Kidney (tissue), 13 donors: ENCODE measurements at regions not wholly inside any gene's neighbourhood (a gene's known extent, or its start where the extent isn't known, plus 50 kb on each side); places are given as distances from the start of the nearest gene placed in this dataset.
A peak's percentile ranks its signal among the peaks of the same experiment; 100 is the strongest.

Source experiments
- DNase-seq, 5 donors: peaks; one replicate each; pipeline ENCODE4 v3.0.0-alpha.2; 2013 to 2020
- FAIRE-seq: peaks from 2 replicates; lab custom pipeline; 2012; peaks lifted over from hg19 to GRCh38; lab: Jason Lieb, UNC
- H3K27ac ChIP-seq, 2 donors: one replicate each; pipeline ENCODE4 v1.7.0; 2013; ENCODE audit warnings: low read depth in 2 of 2, low read length in 2 of 2, inconsistent platforms in 1 of 2
- H3K27me3 ChIP-seq: one replicate; pipeline ENCODE4 v1.7.1; 2013; ENCODE audit warnings: low read length, inconsistent platforms; ENCODE audit not compliant: control insufficient read depth, insufficient read depth
- H3K36me3 ChIP-seq, 3 donors: one replicate each; pipeline versions ENCODE4 v1.7.0 to v1.7.1; 2013; ENCODE audit warnings: low read length in 3 of 3, control low read depth in 1 of 3, inconsistent platforms in 1 of 3; ENCODE audit not compliant: insufficient read depth in 3 of 3, control insufficient read depth in 2 of 3
- H3K4me1 ChIP-seq, 3 donors: one replicate each; pipeline versions ENCODE4 v1.7.0 to v1.7.1; 2013; ENCODE audit warnings: low read length in 3 of 3, inconsistent platforms in 1 of 3, low read depth in 1 of 3; ENCODE audit not compliant: control insufficient read depth in 2 of 3, insufficient read depth in 2 of 3
- H3K4me3 ChIP-seq, 3 donors: one replicate each; pipeline versions ENCODE4 v1.7.0 to v1.8.1; 2013; ENCODE audit warnings: low read length in 3 of 3, control low read depth in 1 of 3, inconsistent platforms in 1 of 3
- H3K9ac ChIP-seq, 3 donors: one replicate each; pipeline versions ENCODE4 v1.7.0 to v1.7.1; 2013; ENCODE audit warnings: low read length in 3 of 3, control low read depth in 1 of 3, inconsistent platforms in 1 of 3
- H3K9me3 ChIP-seq, 3 donors: one replicate each; pipeline versions ENCODE4 v1.7.0 to v1.7.1; 2013; ENCODE audit warnings: low read length in 3 of 3, control low read depth in 1 of 3, inconsistent platforms in 1 of 3; ENCODE audit not compliant: control insufficient read depth in 2 of 3, insufficient read depth in 1 of 3
- CTCF ChIP-seq: IDR thresholded peaks from 3 replicates; pipeline ENCODE4 v1.5.1; 2012; ENCODE audit warnings: mild to moderate bottlenecking, moderate library complexity, borderline replicate concordance; ENCODE audit not compliant: insufficient read depth; ENCODE audit errors: extremely low read depth
- intact Hi-C: fragments of 100-400 bp; cut with DNase I; formaldehyde crosslinking; loops from one replicate; pipeline ENCODE4 v1.11.1; 2022
- donor health status: control.
- donor health status: control.
- donor health status: control.
- donor health status: control.
- donor health status: control.
- donor health status: DM: yes; HTN: yes; CAD: no.
- donor health status: Normal renal cell carcinoma (clear cell type).

DNA sequence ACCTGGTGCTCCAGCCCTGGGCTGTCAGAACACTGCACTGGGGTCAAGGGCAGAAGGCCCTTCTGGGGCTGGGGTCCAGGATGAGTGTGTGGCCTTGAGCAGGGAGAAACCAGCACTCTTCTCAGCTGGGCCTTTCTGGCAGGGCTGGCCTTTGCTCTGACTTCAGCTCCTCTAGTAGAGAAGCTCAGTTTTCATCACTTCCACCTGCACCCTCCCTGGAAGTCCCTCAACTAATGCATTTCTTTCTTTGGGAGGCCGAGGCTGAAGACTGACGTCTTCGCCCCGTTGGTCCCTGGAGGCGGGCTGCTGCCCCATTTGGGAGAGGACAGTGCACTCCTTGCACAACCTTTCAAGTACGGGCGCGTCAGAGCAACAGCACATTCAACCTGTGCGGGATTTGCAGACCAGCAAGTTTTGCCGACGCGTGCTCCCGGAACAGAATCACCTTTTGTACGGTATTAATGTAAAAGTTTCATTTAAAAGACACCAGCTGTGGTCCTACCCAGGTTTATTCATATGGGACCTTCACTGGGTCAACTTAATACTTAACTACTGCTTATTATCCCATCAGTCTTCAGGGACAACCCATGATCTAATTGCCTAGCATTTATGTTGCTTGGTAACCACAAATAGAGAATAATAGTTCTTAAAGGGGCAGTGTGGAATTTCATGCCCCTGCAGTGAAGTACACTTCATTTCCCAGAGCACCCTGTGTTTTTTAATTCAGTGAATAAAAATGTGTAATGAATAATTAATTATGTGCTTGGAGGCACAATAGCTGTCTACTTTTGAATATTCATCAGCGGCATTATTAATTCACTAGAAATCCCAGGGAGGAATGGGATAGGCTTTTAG is 134.8 kb upstream of the VRK1 start:
- FAIRE-seq (no peak), DNase-seq (peak in 2 of 5 donors; percentile 24 to 30)
- Histone ChIP-seq H3K4me1 (no peaks in the 10 kb centered on the region), H3K27me3 (no peaks in the 10 kb centered on the region), H3K4me3 (no peak overlapping the region), H3K27ac (no peak overlapping the region), H3K36me3 (no peaks in the 10 kb centered on the region), H3K9ac (no peak overlapping the region), H3K9me3 (no peaks in the 10 kb centered on the region)
- intact Hi-C loops, result no loop called here
- TF ChIP-seq CTCF, result no peak

DNA sequence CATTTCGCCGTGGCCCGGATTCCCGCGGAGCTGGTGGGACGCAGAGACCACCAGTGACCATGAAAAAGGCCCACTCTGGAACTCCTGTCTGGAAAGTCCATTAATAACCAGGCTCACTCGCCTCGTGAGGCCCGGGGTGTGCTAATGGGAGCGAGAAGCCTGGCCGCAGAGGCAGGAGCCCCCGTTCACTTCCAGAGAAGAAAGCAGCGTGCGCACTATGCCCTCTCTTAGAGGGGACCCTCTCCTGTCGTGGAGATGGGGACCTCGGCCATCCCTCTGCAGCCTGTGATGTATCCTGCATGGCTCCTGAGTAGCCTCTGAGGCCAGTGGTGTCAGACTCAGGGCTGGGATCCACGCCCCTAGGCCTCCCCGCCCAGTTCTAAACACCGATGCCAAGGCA is 134.1 kb upstream of the VRK1 start:
- Histone ChIP-seq H3K27me3 (no peaks in the 10 kb centered on the region), H3K9ac (no peak overlapping the region), H3K36me3 (no peaks in the 10 kb centered on the region), H3K4me3 (no peak overlapping the region), H3K27ac (no peak overlapping the region), H3K4me1 (no peaks in the 10 kb centered on the region), H3K9me3 (no peaks in the 10 kb centered on the region)
- DNase-seq, result no peak
- intact Hi-C loops, result no loop called here
- FAIRE-seq, result no peak
- TF ChIP-seq CTCF, result no peak

GRCh38 chr14:96663491-96664067 is 133.6 kb upstream of the VRK1 start:
- no peaks in the 10 kb centered on the region for H3K27me3 ChIP-seq
- no peaks in the 10 kb centered on the region for H3K36me3 ChIP-seq
- H3K4me1 ChIP-seq, result no peaks in the 10 kb centered on the region
- no peaks in the 10 kb centered on the region for H3K9me3 ChIP-seq
- no peak for TF ChIP-seq CTCF
- no peak overlapping the region for H3K9ac ChIP-seq
- H3K27ac ChIP-seq, result no peak overlapping the region
- no peak for DNase-seq
- intact Hi-C loops, result no loop called here
- H3K4me3 ChIP-seq, result no peak overlapping the region
- no peak for FAIRE-seq
